AG09309 (cell line): ENCODE measurements at regions not wholly inside any gene's neighbourhood (a gene's known extent, or its start where the extent isn't known, plus 50 kb on each side); places are given as distances from the start of the nearest gene placed in this dataset.
"Not testable (repeated sequence)": the region's sequence is repeated elsewhere in the genome, so short reads cannot be mapped to it uniquely, and the experiment has no call there.

ENCODE experiments used
- DNase-seq: peaks from one replicate; pipeline ENCODE4 v3.0.0-alpha.2; 2010; ENCODE audit warnings: low read depth
- H3K4me3 ChIP-seq: 2 replicates; pipeline ENCODE4 v1.5.1; 2011; ENCODE audit warnings: mild to moderate bottlenecking, low read depth, low read length, moderate library complexity; ENCODE audit not compliant: control insufficient read depth
- TF ChIP-seq, protein P1 (sequence below): IDR thresholded peaks from 2 replicates; pipeline ENCODE4 v1.5.1; 2011; ENCODE audit warnings: mild to moderate bottlenecking, low read depth, low read length, inconsistent platforms; ENCODE audit not compliant: insufficient read depth, control insufficient read depth; ENCODE audit errors: missing control alignments

GRCh38 chr4:24209906-24210305 lies 320.1 kb upstream of the PPARGC1A start:
- TF ChIP-seq, protein P1, sequence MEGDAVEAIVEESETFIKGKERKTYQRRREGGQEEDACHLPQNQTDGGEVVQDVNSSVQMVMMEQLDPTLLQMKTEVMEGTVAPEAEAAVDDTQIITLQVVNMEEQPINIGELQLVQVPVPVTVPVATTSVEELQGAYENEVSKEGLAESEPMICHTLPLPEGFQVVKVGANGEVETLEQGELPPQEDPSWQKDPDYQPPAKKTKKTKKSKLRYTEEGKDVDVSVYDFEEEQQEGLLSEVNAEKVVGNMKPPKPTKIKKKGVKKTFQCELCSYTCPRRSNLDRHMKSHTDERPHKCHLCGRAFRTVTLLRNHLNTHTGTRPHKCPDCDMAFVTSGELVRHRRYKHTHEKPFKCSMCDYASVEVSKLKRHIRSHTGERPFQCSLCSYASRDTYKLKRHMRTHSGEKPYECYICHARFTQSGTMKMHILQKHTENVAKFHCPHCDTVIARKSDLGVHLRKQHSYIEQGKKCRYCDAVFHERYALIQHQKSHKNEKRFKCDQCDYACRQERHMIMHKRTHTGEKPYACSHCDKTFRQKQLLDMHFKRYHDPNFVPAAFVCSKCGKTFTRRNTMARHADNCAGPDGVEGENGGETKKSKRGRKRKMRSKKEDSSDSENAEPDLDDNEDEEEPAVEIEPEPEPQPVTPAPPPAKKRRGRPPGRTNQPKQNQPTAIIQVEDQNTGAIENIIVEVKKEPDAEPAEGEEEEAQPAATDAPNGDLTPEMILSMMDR, result no peak
- no peak for DNase-seq

GRCh38 chr4:24209131-24209530 lies 319.3 kb upstream of the PPARGC1A start:
- no peak overlapping the region for H3K4me3 ChIP-seq
- TF ChIP-seq, protein P1, result no peak
- no peak for DNase-seq

More at GRCh38 chr4:24209906-24210305, 320.1 kb upstream of the PPARGC1A start:
- no peak overlapping the region for H3K4me3 ChIP-seq

DNA sequence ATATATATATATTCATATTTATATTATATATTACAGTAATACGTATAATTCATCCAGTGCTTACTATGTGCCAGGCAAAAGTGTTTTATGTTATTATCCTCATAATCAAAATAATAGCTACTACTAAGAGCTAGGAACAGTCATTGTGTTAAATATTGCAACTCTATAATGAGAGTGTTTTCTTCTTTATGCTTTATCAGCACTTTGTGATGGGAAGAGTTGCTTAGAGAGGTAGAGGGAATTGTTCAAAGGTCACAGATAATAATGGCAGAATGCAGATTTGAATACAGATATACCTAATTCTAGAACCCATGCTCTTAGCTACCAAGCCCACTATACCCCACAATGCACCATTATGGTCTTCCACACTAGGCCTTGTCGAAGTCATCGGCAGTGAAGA lies 318.8 kb upstream of the PPARGC1A start:
- no peak overlapping the region for H3K4me3 ChIP-seq
- TF ChIP-seq, protein P1, result no peak
- DNase-seq, result no peak

DNA sequence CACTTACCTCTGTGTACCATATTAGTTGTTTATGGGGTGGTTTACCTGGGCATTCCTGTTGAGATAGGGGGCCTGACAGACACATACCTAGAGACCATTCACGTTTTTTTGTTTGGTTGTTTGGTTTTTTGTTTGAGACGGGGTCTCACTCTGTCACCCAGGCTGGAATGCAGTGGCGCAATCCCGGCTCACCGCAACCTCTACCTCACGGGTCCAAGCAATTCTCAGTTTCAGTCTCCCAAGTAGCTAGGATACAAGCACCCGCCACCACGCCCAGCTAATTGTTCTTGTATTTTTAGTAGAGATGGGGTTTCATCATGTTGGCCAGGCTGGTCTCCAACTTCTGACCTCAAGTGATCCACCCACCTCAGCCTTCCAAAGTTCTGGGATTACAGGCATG lies 314.9 kb upstream of the PPARGC1A start:
- not testable (repeated sequence) for H3K4me3 ChIP-seq, DNase-seq

GRCh38 chr4:24203926-24204325 lies 314.1 kb upstream of the PPARGC1A start:
- H3K4me3 ChIP-seq, result no peak overlapping the region
- DNase-seq, result no peak
- TF ChIP-seq, protein P1, result no peak

DNA sequence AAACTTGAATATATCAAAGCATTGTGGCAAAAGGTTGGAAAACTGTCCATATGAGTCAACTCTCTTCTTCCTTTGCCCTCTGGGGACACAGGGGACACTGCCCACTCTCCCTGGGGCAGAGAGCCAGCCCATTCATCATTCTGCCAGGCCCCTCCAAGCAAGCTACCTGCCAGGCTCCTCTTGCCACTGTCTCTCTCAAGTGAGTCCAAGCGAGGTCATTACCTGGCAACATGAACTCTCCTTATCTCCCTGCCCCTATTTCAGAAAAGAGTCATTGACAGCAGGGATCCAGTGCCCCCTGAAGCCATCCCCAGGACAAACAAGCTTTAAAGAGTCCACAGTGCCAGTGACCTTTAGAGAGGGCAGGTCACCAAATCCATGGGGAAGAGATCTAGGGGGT lies 312.7 kb upstream of the PPARGC1A start:
- no peak for DNase-seq
- no peak overlapping the region for H3K4me3 ChIP-seq
- TF ChIP-seq, protein P1, result no peak

DNA sequence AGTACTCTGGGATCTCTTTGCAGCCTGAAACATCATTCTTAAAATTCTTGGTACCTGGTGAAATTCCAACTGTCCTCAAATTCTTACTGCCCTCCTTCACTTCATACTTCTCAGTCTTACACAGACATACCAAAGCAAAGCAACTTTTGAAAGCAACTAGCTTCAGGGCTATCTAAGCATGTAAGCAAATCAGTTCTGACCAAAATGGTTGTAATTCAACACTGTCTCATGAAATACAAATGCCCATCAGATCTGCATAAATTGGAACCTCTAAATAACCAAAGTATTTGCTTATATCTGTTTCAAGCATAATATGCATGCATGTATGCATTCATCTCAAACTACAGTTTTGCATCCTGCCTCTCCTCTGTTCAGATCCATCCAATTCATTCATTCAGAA lies 308.1 kb upstream of the PPARGC1A start:
- no peak overlapping the region for H3K4me3 ChIP-seq
- TF ChIP-seq, protein P1, result no peak
- DNase-seq, result no peak
